NT2/D1 (cell line): ENCODE measurements at regions not wholly inside any gene's neighbourhood (a gene's known extent, or its start where the extent isn't known, plus 50 kb on each side); places are given as distances from the start of the nearest gene placed in this dataset.

ENCODE experiments used
- DNase-seq: peaks from one replicate; pipeline ENCODE4 v3.0.0-alpha.2; 2011; ENCODE audit warnings: low read depth, low spot score
- H3K27me3 ChIP-seq: 2 replicates; pipeline ENCODE4 v1.6.0; 2011; ENCODE audit warnings: mild to moderate bottlenecking; ENCODE audit not compliant: insufficient read length, insufficient read depth
- H3K36me3 ChIP-seq: 2 replicates; pipeline ENCODE4 v1.6.1; 2011; ENCODE audit warnings: mild to moderate bottlenecking, low read length, mixed read lengths; ENCODE audit not compliant: insufficient read depth, insufficient read length
- H3K4me1 ChIP-seq: 2 replicates; pipeline ENCODE4 v1.5.1; 2011; ENCODE audit not compliant: insufficient read depth, insufficient read length
- H3K4me3 ChIP-seq: 2 replicates; pipeline ENCODE4 v1.5.1; 2011; ENCODE audit warnings: low read depth; ENCODE audit not compliant: insufficient read length
- H3K9ac ChIP-seq: 2 replicates; pipeline ENCODE4 v1.6.0; 2011; ENCODE audit warnings: low read depth; ENCODE audit not compliant: insufficient read length
- H3K9me3 ChIP-seq: 2 replicates; pipeline ENCODE4 v1.5.1; 2011; ENCODE audit warnings: mild to moderate bottlenecking, low read length; ENCODE audit not compliant: insufficient read depth
- SUZ12 ChIP-seq: IDR thresholded peaks from 2 replicates; pipeline ENCODE4 v1.6.1; 2011; ENCODE audit not compliant: insufficient read length, insufficient read depth; ENCODE audit errors: extremely low read depth
- YY1 ChIP-seq: IDR thresholded peaks from 2 replicates; pipeline ENCODE4 v1.6.1; 2011; ENCODE audit not compliant: insufficient read length, insufficient read depth
- ZNF274 ChIP-seq: IDR thresholded peaks from 2 replicates; pipeline ENCODE4 v1.6.1; 2011; ENCODE audit warnings: mild to moderate bottlenecking, low read depth, low read length

DNA sequence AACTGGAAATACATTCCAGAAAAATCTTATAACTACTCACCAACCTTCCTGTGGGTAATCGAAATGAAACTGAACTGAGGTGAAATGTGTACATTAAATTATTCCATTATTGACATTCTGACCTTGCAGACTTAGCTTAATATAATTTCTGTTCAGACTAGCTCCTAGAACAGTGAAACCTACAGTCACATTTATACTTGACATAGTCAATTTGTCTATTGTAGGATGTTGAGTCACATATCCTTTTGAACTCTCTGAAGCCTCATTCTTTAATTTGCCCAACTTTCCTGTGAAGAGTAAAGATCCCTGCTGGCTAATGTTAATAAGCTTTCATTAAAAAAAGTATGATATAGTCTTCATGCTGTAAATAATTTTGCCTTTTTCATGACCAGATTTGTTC is 92.0 kb upstream of the SCEL start:
- DNase-seq: no peak
- H3K36me3 ChIP-seq: no peaks in the 10 kb centered on the region
- no peak overlapping the region for H3K9ac ChIP-seq
- no peaks in the 10 kb centered on the region for H3K4me1 ChIP-seq
- no peaks in the 10 kb centered on the region for H3K9me3 ChIP-seq
- TF ChIP-seq SUZ12 (no peak), ZNF274 (no peak), YY1 (no peak)
- no peak overlapping the region for H3K4me3 ChIP-seq
- H3K27me3 ChIP-seq: no peaks in the 10 kb centered on the region

DNA sequence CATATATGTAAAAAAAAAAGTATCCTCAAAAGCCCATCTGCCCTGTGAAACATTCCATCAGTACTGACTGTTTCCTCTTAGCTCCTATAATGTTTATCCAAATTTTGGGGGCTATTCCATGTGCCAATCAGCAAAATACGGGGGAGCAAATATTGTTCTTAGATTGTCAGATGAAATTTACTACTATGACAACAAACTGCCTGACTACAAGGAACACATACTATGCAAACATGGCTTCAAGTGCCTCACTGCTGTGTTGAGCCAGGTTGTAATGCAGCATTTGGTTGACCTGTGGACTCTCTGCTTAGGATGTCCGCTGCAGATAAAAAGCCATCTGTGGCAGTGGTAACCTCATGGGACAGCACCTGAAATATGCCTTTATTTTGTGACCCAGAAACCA is 98.2 kb upstream of the SCEL start:
- Histone ChIP-seq H3K4me1 (no peaks in the 10 kb centered on the region), H3K36me3 (no peaks in the 10 kb centered on the region), H3K4me3 (no peak overlapping the region), H3K9ac (no peak overlapping the region), H3K9me3 (no peaks in the 10 kb centered on the region), H3K27me3 (no peaks in the 10 kb centered on the region)
- no peak for DNase-seq
- TF ChIP-seq YY1 (no peak), ZNF274 (no peak), SUZ12 (no peak)

DNA sequence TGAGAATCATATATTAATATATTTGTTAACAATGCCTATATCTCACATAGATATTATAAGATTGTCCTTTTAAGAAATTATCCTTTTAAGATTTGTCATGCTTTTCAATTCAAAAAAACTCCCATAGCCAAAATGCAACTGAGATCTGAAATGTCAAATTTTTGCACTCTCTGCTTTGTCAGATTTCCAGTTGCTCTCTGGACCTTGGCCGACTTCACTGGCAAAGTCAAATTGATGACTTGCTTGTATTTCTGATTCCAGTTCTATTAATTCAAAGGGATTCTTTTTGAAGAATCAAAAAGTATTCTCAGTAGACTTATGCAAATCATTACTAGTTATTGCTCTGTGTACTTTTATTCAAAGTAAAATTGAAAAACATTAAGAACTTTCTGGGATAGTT is 101.2 kb upstream of the SCEL start:
- no peak overlapping the region for H3K4me3 ChIP-seq
- H3K36me3 ChIP-seq: no peaks in the 10 kb centered on the region
- no peak overlapping the region for H3K9ac ChIP-seq
- no peak for DNase-seq
- no peaks in the 10 kb centered on the region for H3K9me3 ChIP-seq
- H3K4me1 ChIP-seq: no peaks in the 10 kb centered on the region
- TF ChIP-seq YY1 (no peak), ZNF274 (no peak), SUZ12 (no peak)
- no peaks in the 10 kb centered on the region for H3K27me3 ChIP-seq

DNA sequence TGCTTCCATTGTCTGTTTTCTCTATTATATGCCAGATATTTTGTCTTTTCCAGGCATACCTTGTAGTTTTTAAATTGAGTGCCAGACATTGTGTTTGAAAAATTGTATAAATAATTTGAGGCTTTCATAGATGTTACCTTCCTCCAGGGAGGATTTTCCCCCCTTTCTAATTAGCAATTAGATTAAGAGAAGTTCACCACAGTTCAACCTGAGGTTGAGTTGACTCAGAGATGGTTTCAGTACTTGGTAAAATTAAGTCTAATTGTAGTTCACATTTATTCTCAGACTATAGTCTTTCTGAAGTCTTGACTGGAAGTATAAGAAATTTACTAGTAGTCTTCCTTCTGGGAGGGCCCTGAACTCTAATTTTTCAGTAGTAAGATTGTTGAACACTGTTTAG is 104.1 kb upstream of the SCEL start:
- TF ChIP-seq ZNF274 (no peak), SUZ12 (no peak), YY1 (no peak)
- Histone ChIP-seq H3K36me3 (no peaks in the 10 kb centered on the region), H3K9ac (no peak overlapping the region), H3K4me3 (no peak overlapping the region), H3K9me3 (no peaks in the 10 kb centered on the region), H3K27me3 (no peaks in the 10 kb centered on the region), H3K4me1 (no peaks in the 10 kb centered on the region)
- no peak for DNase-seq

DNA sequence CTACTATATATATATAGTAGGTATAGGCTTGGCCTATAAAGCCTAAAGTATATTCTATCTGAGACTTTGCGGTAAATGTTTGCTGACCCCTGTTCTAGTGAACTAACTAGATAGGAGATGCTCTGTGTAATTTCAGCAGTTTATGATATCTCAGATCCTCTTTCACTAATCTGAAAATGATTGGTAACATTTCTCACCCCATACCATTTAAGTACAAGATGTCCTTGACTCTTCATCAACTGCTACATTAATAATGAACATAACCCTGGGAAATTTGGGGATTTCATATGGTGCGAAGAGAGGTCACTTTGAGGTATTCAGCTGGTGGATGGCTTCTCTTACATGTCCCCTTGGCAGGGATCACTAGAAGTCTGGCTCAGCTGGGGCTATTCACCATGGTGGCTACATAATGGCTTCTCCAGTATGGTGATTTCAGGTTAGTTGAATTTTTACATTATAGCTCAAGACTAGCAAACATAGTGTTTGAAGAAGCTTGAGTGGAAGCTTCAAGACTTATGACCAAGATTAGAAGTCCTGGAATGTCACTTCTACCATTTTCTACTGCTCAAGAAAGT is 103.6 kb upstream of the MYCBP2 start:
- no peak for TF ChIP-seq ZNF274
- TF ChIP-seq SUZ12: no peak
- TF ChIP-seq YY1: no peak
- H3K4me3 ChIP-seq: no peak overlapping the region
- DNase-seq: no peak
- no peak overlapping the region for H3K9ac ChIP-seq
- H3K36me3 ChIP-seq: no peaks in the 10 kb centered on the region
- no peaks in the 10 kb centered on the region for H3K4me1 ChIP-seq
- no peaks in the 10 kb centered on the region for H3K9me3 ChIP-seq
- no peaks in the 10 kb centered on the region for H3K27me3 ChIP-seq

DNA sequence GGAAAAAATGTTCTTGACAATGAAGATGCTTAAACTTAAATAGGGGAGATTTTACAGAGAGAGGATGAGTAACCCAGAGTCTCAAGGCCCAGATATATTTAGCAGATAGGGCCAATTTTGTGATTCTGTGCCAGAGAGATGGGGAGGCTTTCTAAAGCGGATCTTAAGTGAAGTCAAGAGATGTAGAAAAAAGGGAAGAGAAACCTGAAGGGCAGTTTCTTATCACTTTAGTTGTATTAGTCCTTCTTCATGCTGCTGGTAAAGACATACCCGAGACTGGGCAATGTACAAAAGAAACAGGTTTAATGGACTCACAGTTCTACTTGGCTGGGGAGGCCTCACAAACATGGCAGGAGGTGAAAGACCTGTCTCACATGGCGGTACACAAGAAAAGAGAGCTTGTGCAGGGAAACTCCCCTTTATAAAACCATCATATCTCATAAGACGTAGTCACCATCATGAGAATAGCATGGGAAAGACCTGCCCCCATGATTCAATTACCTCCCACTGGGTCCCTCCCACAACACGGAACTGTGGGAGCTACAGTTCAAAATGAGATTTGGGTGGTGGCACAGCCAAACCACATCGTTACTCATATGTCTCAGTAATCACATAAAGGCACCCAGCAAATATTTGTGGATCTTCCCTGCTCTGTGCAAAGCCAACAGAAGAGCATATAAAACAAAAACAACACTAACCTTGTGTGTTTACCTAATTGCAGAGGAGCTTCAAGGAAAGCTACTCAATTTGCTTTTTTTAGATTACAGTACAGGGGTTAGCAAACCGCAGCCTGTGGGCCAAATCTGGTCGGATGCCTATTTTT is 102.6 kb upstream of the MYCBP2 start:
- no peaks in the 10 kb centered on the region for H3K27me3 ChIP-seq
- no peaks in the 10 kb centered on the region for H3K4me1 ChIP-seq
- no peak overlapping the region for H3K9ac ChIP-seq
- no peaks in the 10 kb centered on the region for H3K36me3 ChIP-seq
- H3K9me3 ChIP-seq: no peaks in the 10 kb centered on the region
- TF ChIP-seq ZNF274: no peak
- no peak for TF ChIP-seq YY1
- TF ChIP-seq SUZ12: no peak
- no peak overlapping the region for H3K4me3 ChIP-seq
- DNase-seq: no peak

DNA sequence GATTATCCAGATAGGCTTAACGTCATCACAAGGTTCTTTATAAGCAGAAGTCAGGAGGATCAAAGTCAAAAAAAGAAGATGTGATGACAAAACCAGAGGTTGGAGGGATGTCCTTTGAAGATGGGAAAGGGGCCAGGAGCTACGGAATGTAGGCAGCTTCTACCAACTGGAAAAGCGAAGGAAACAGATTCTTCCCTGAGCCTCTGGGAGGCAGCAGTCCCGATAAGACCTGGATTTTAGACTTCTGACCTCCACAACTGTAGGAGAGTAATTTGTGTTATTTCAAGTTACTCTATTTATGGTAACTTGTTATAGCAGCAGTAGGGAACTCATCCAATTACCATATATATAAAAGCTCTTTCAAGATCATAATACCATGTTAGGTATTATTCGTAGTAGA is 98.8 kb upstream of the MYCBP2 start:
- no peaks in the 10 kb centered on the region for H3K9me3 ChIP-seq
- DNase-seq: no peak
- no peak for TF ChIP-seq SUZ12
- TF ChIP-seq ZNF274: no peak
- no peak for TF ChIP-seq YY1
- H3K4me3 ChIP-seq: no peak overlapping the region
- H3K36me3 ChIP-seq: no peaks in the 10 kb centered on the region
- no peak overlapping the region for H3K9ac ChIP-seq
- no peaks in the 10 kb centered on the region for H3K27me3 ChIP-seq
- H3K4me1 ChIP-seq: no peaks in the 10 kb centered on the region
